GM18519 (cell line): ENCODE measurements at regions not wholly inside any gene's neighbourhood (a gene's known extent, or its start where the extent isn't known, plus 50 kb on each side); places are given as distances from the start of the nearest gene placed in this dataset.

Experiments
- ATAC-seq: cut with Tn5 transposase; IDR thresholded peaks from one replicate; pipeline ENCODE4 v1.9.1; 2021; ENCODE audit warnings: mild to moderate bottlenecking, moderate library complexity; ENCODE audit not compliant: unreplicated experiment, low FRiP score

GRCh38 chr11:80844110-80844819, 1403.4 kb upstream of the TENM4 start:
- no peak for ATAC-seq

- ATAC-seq, result peak; percentile 39
These were observed 1402.6 kb upstream of the TENM4 start for GRCh38 chr11:80843266-80843974.

- no peak for ATAC-seq
These were observed 1401.4 kb upstream of the TENM4 start for GRCh38 chr11:80842246-80842645.

- no peak for ATAC-seq
These were observed 1400.8 kb upstream of the TENM4 start for GRCh38 chr11:80841675-80842074.

- ATAC-seq, result no peak
These were observed 1397.3 kb upstream of the TENM4 start for GRCh38 chr11:80838153-80838552.

- ATAC-seq, result no peak
These were observed 1396.2 kb upstream of the TENM4 start for GRCh38 chr11:80837051-80837450.

- ATAC-seq, result no peak
These were observed 1390.5 kb upstream of the TENM4 start for GRCh38 chr11:80831374-80831773.

GRCh38 chr11:80827781-80828180, 1387.0 kb upstream of the TENM4 start:
- no peak for ATAC-seq

- ATAC-seq, result no peak
These were observed 1386.0 kb upstream of the TENM4 start for GRCh38 chr11:80826808-80827207.

GRCh38 chr11:80822308-80822707, 1381.5 kb upstream of the TENM4 start:
- no peak for ATAC-seq

- ATAC-seq, result no peak
These were observed 1378.4 kb upstream of the TENM4 start for GRCh38 chr11:80819271-80819670.

GRCh38 chr11:80816966-80817365, 1376.1 kb upstream of the TENM4 start:
- peak; percentile 24 for ATAC-seq

- peak; percentile 33 for ATAC-seq
These were observed 1375.6 kb upstream of the TENM4 start for GRCh38 chr11:80816454-80816847.

- peak; percentile 80 for ATAC-seq
These were observed 1375.1 kb upstream of the TENM4 start for GRCh38 chr11:80815752-80816453.

- no peak for ATAC-seq
These were observed 1374.0 kb upstream of the TENM4 start for GRCh38 chr11:80814813-80815212.

- no peak for ATAC-seq
These were observed 1369.9 kb upstream of the TENM4 start for GRCh38 chr11:80810695-80811094.

- no peak for ATAC-seq
These were observed 1357.3 kb upstream of the TENM4 start for GRCh38 chr11:80798174-80798573.

GRCh38 chr11:80783561-80783960, 1342.7 kb upstream of the TENM4 start:
- no peak for ATAC-seq

- no peak for ATAC-seq
These were observed 1341.5 kb upstream of the TENM4 start for GRCh38 chr11:80782135-80782885.

GRCh38 chr11:80779905-80780605, 1339.2 kb upstream of the TENM4 start:
- no peak for ATAC-seq
